IMR-90 (cell line): ENCODE measurements at regions not wholly inside any gene's neighbourhood (a gene's known extent, or its start where the extent isn't known, plus 50 kb on each side); places are given as distances from the start of the nearest gene placed in this dataset.

Experiments
- ATAC-seq: fragments of 200-7000 bp; cut with Tn5 transposase; 2 replicates; pipeline ENCODE4 v1.9.1; 2020; ENCODE audit warnings: low read depth, mild to moderate bottlenecking, moderate library complexity
- BruUV-seq: library from RNA; stranded (reverse); fragments of 400-500 nt; replicated peaks from 2 replicates; lab custom pipeline; 2021; lab: Mats Ljungman, UMichigan
- CTCF ChIA-PET: fragments of 300-600 bp; formaldehyde crosslinking; extraction: SDS; loops from one replicate; lab custom pipeline; 2021; ENCODE audit warnings: antibody characterized with exemption; lab: Yijun Ruan, JAX
- POLR2A ChIA-PET: fragments of 300-600 bp; sonication (Branson Sonifier 250); formaldehyde crosslinking; loops from one replicate; lab custom pipeline; 2022; ENCODE audit warnings: antibody characterized with exemption; ENCODE audit not compliant: unreplicated experiment; lab: Charles Lee
- DNase-seq: peaks from one replicate; pipeline ENCODE4 v3.0.0; 2013
- H2AFZ ChIP-seq: replicated peaks from 2 replicates; pipeline ENCODE3; 2013; ENCODE audit warnings: low read length, mild to moderate bottlenecking; ENCODE audit not compliant: poor library complexity
- H2AK5ac ChIP-seq: 2 replicates; pipeline ENCODE4 v1.6.1; 2013; ENCODE audit warnings: low read depth, low read length, inconsistent platforms
- H2AK9ac ChIP-seq: replicated peaks from 2 replicates; pipeline ENCODE3; 2013; ENCODE audit warnings: mild to moderate bottlenecking, low read depth, low read length, moderate library complexity; ENCODE audit not compliant: poor library complexity
- H2BK120ac ChIP-seq: 2 replicates; pipeline ENCODE4 v1.6.1; 2013; ENCODE audit warnings: low read depth, low read length, inconsistent platforms
- H2BK15ac ChIP-seq: 3 replicates; pipeline ENCODE4 v1.6.1; 2013; ENCODE audit warnings: low read depth, low read length, inconsistent platforms
- H2BK20ac ChIP-seq: 2 replicates; pipeline ENCODE4 v1.6.1; 2013; ENCODE audit warnings: low read depth, mild to moderate bottlenecking, inconsistent platforms, low read length, moderate library complexity
- H2BK5ac ChIP-seq: 2 replicates; pipeline ENCODE4 v1.6.1; 2013; ENCODE audit warnings: mild to moderate bottlenecking, low read depth, low read length, inconsistent platforms; ENCODE audit not compliant: poor library complexity, severe bottlenecking
- H3K14ac ChIP-seq: replicated peaks from 2 replicates; pipeline ENCODE4 v1.6.1; 2013; ENCODE audit warnings: low read depth, low read length, inconsistent platforms
- H3K18ac ChIP-seq: 2 replicates; pipeline ENCODE4 v1.6.1; 2013; ENCODE audit warnings: low read depth, low read length, control low read depth
- H3K23ac ChIP-seq: 2 replicates; pipeline ENCODE4 v1.6.1; 2013; ENCODE audit warnings: low read depth, low read length, inconsistent platforms
- H3K27ac ChIP-seq: 2 replicates; pipeline ENCODE4 v1.5.1; 2013; ENCODE audit warnings: mild to moderate bottlenecking, control low read depth, low read length; ENCODE audit not compliant: insufficient read depth
- H3K27me3 ChIP-seq: 2 replicates; pipeline ENCODE4 v1.6.1; 2013; ENCODE audit warnings: low read length; ENCODE audit not compliant: control insufficient read depth, insufficient read depth
- H3K36me3 ChIP-seq: 2 replicates; pipeline ENCODE4 v1.6.1; 2013; ENCODE audit warnings: low read length, mixed read lengths; ENCODE audit not compliant: control insufficient read depth, insufficient read depth
- H3K4ac ChIP-seq: 2 replicates; pipeline ENCODE4 v1.6.1; 2013; ENCODE audit warnings: low read depth, low read length, inconsistent platforms
- H3K4me1 ChIP-seq: 2 replicates; pipeline ENCODE4 v1.6.1; 2013; ENCODE audit warnings: low read length, mixed read lengths; ENCODE audit not compliant: control insufficient read depth, insufficient read depth
- H3K4me2 ChIP-seq: 2 replicates; pipeline ENCODE4 v1.6.1; 2013; ENCODE audit warnings: low read depth, mild to moderate bottlenecking, control low read depth, low read length, moderate library complexity
- H3K4me3 ChIP-seq: 2 replicates; pipeline ENCODE4 v1.5.1; 2013; ENCODE audit warnings: low read depth, mild to moderate bottlenecking, control low read depth, low read length, moderate library complexity; ENCODE audit not compliant: insufficient read depth
- H3K56ac ChIP-seq: 2 replicates; pipeline ENCODE4 v1.6.1; 2013; ENCODE audit warnings: low read length, inconsistent platforms; ENCODE audit not compliant: insufficient read depth; ENCODE audit errors: extremely low read depth
- H3K79me1 ChIP-seq, 2 experiments: 2 replicates each; pipeline ENCODE4 v1.6.1; 2013; ENCODE audit warnings: low read length in 2 of 2, inconsistent platforms in 1 of 2, low read depth in 1 of 2
- H3K9ac ChIP-seq: 2 replicates; pipeline ENCODE4 v1.6.1; 2013; ENCODE audit warnings: low read depth, low read length, control low read depth
- H3K9me1 ChIP-seq: 2 replicates; pipeline ENCODE4 v1.6.1; 2013; ENCODE audit warnings: low read length, inconsistent platforms; ENCODE audit not compliant: insufficient read depth
- H3K9me3 ChIP-seq: 2 replicates; pipeline ENCODE4 v1.6.1; 2013; ENCODE audit warnings: low read length; ENCODE audit not compliant: control insufficient read depth, insufficient read depth
- H4K20me1 ChIP-seq: 2 replicates; pipeline ENCODE4 v1.6.1; 2013; ENCODE audit warnings: low read length, inconsistent platforms; ENCODE audit not compliant: insufficient read depth
- H4K5ac ChIP-seq: 2 replicates; pipeline ENCODE4 v1.6.1; 2013; ENCODE audit warnings: mild to moderate bottlenecking, low read depth, low read length, control low read depth
- H4K8ac ChIP-seq, 2 experiments: 2 replicates each; pipeline ENCODE4 v1.6.1; 2013; ENCODE audit warnings: low read depth in 2 of 2, low read length in 2 of 2, control low read depth in 1 of 2, inconsistent platforms in 1 of 2
- H4K91ac ChIP-seq: 2 replicates; pipeline ENCODE4 v1.6.1; 2013; ENCODE audit warnings: low read depth, low read length, inconsistent platforms; ENCODE audit not compliant: insufficient read depth
- BHLHE40 ChIP-seq: fragments of 150-350 bp; IDR thresholded peaks from 2 replicates; pipeline ENCODE4 v1.6.1; 2016; ENCODE audit warnings: mild to moderate bottlenecking, low read depth, low read length
- CEBPB ChIP-seq: IDR thresholded peaks from 2 replicates; pipeline ENCODE4 v1.6.1; 2012; ENCODE audit warnings: low read depth, low read length, improper control_type of control experiment
- CHD1 ChIP-seq: IDR thresholded peaks from 2 replicates; pipeline ENCODE4 v1.6.1; 2012; ENCODE audit warnings: low read depth, low read length, improper control_type of control experiment
- CTCF ChIP-seq: conservative IDR thresholded peaks from 2 replicates; pipeline ENCODE4 v1.5.1; 2012; ENCODE audit warnings: mild to moderate bottlenecking, low read depth, low read length, improper control_type of control experiment
- ELK1 ChIP-seq: fragments of 150-350 bp; IDR thresholded peaks from 2 replicates; pipeline ENCODE4 v1.6.1; 2016; ENCODE audit warnings: low read depth, mild to moderate bottlenecking, low read length, moderate library complexity, borderline replicate concordance
- FOS ChIP-seq: fragments of 150-350 bp; IDR thresholded peaks from 2 replicates; pipeline ENCODE4 v1.6.1; 2016; ENCODE audit warnings: low read depth, low read length
- MAFK ChIP-seq: IDR thresholded peaks from 2 replicates; pipeline ENCODE4 v1.6.1; 2012; ENCODE audit warnings: low read depth, low read length, improper control_type of control experiment
- MXI1 ChIP-seq: IDR thresholded peaks from 2 replicates; pipeline ENCODE4 v1.6.1; 2012; ENCODE audit warnings: low read depth, mild to moderate bottlenecking, low read length, moderate library complexity, borderline replicate concordance
- NFE2L2 ChIP-seq: fragments of 150-350 bp; IDR thresholded peaks from 2 replicates; pipeline ENCODE4 v1.6.1; 2016; ENCODE audit warnings: low read depth, mild to moderate bottlenecking, low read length
- RAD21 ChIP-seq: IDR thresholded peaks from 2 replicates; pipeline ENCODE4 v1.6.1; 2012; ENCODE audit warnings: low read length, improper control_type of control experiment
- RCOR1 ChIP-seq: IDR thresholded peaks from 2 replicates; pipeline ENCODE4 v1.6.1; 2012; ENCODE audit warnings: mild to moderate bottlenecking, low read length, improper control_type of control experiment; ENCODE audit not compliant: insufficient replicate concordance
- RFX5 ChIP-seq: IDR thresholded peaks from 2 replicates; pipeline ENCODE4 v1.8.0; 2012; ENCODE audit warnings: low read depth, mild to moderate bottlenecking, low read length, moderate library complexity
- SMC3 ChIP-seq: fragments of 150-350 bp; IDR thresholded peaks from 2 replicates; pipeline ENCODE4 v1.6.1; 2016; ENCODE audit warnings: low read depth, mild to moderate bottlenecking, antibody characterized with exemption, low read length, moderate library complexity
- USF2 ChIP-seq: fragments of 150-350 bp; IDR thresholded peaks from 2 replicates; pipeline ENCODE4 v1.6.1; 2017; ENCODE audit warnings: mild to moderate bottlenecking, antibody characterized with exemption, low read length, low read depth
- WGBS, 2 experiments: methylation state at CpG; one replicate each; pipeline versions ENCODE4 v1.1.5 to v1.1.7; 2013; ENCODE audit warnings: missing lambda C conversion rate in 2 of 2; ENCODE audit not compliant: insufficient read length in 1 of 2; ENCODE audit errors: extremely low coverage in 2 of 2; 5-methylcytosine and 5-hydroxymethylcytosine counted together
- dilution Hi-C: fragments of 300-500 bp; cut with HindIII; formaldehyde crosslinking; loops from one replicate; pipeline ENCODE4 v1.14.3; 2018; ENCODE audit warnings: low sequenced_read_pairs; ENCODE audit not compliant: unreplicated experiment
- in situ Hi-C: fragments of 300-500 bp; cut with MboI; formaldehyde crosslinking; loops from 3 replicates; pipeline ENCODE4 v1.14.3; 2019; ENCODE audit warnings: low sequenced_read_pairs, inconsistent platforms, mixed read lengths
- intact Hi-C: fragments of 100-400 bp; cut with micrococcal nuclease; formaldehyde crosslinking; loops from 2 replicates; pipeline ENCODE4 v1.10.0; 2022

- Histone ChIP-seq H2BK15ac (no peak overlapping the region), H3K9ac (no peak overlapping the region), H4K91ac (no peak overlapping the region), H2AK5ac (no peak overlapping the region), H3K4ac (no peak overlapping the region), H4K8ac (no peak overlapping the region), H4K5ac (no peak overlapping the region), H2BK120ac (no peak overlapping the region), H3K18ac (no peak overlapping the region), H3K79me1 (no peaks in the 10 kb centered on the region), H3K23ac (no peak overlapping the region), H3K4me3 (no peak overlapping the region), H3K27ac (no peak overlapping the region), H3K14ac (no peak overlapping the region), H3K27me3 (peaks cover 2% of the 10 kb centered on the region; the same call in 1 of the 2 replicates), H3K9me1 (0 out of 2 replicates have a peak, but pooled peaks cover 3% of the 10 kb centered on the region), H2AK9ac (no peak overlapping the region), H2BK5ac (no peak overlapping the region), H2BK20ac (no peak overlapping the region), H3K4me2 (no peak overlapping the region), H3K36me3 (no peaks in the 10 kb centered on the region), H4K20me1 (no peaks in the 10 kb centered on the region), H3K56ac (no peak overlapping the region), H3K9me3 (peaks cover 3% of the 10 kb centered on the region; the same call in 1 of the 2 replicates), H2AFZ (no peak overlapping the region), H3K4me1 (peaks cover 3% of the 10 kb centered on the region; the same call in 1 of the 2 replicates)
- POLR2A ChIA-PET: no interaction called here
- BruUV-seq: no TSS peak
- in situ Hi-C loops: no loop called here
- dilution Hi-C loops: no loop called here
- ATAC-seq (no peak), DNase-seq (no peak)
- no peak for TF ChIP-seq SMC3
- no peak for TF ChIP-seq RFX5
- no peak for TF ChIP-seq BHLHE40
- TF ChIP-seq MXI1: no peak
- no peak for TF ChIP-seq RCOR1
- no peak for TF ChIP-seq RAD21
- TF ChIP-seq ELK1: no peak
- TF ChIP-seq CHD1: no peak
- TF ChIP-seq NFE2L2: no peak
- TF ChIP-seq FOS: no peak
- no peak for TF ChIP-seq CTCF
- TF ChIP-seq MAFK: no peak
- TF ChIP-seq CEBPB: no peak
- TF ChIP-seq USF2: no peak
- intact Hi-C loops: loop anchor here (5.0 kb wide), 1 partner anchor 104 kb away; the partner anchor contains the start of gene YWHAQ
- no CpG with 5 or more reads among the region's 1 CpG for WGBS, 2 experiments
- CTCF ChIA-PET: no interaction called here
Measured at GRCh38 chr2:9736021-9736420, 105.2 kb upstream of the YWHAQ start.
